GM12892 (cell line): ENCODE measurements at regions not wholly inside any gene's neighbourhood (a gene's known extent, or its start where the extent isn't known, plus 50 kb on each side); places are given as distances from the start of the nearest gene placed in this dataset.

Source experiments
- POLR2A ChIP-seq: IDR thresholded peaks from 2 replicates; pipeline ENCODE4 v1.6.1; 2011; ENCODE audit warnings: low read depth, low read length, control low read depth
- POLR2AphosphoS5 ChIP-seq: IDR thresholded peaks from 2 replicates; pipeline ENCODE4 v1.6.1; 2011; ENCODE audit warnings: low read depth, low read length, control low read depth

DNA sequence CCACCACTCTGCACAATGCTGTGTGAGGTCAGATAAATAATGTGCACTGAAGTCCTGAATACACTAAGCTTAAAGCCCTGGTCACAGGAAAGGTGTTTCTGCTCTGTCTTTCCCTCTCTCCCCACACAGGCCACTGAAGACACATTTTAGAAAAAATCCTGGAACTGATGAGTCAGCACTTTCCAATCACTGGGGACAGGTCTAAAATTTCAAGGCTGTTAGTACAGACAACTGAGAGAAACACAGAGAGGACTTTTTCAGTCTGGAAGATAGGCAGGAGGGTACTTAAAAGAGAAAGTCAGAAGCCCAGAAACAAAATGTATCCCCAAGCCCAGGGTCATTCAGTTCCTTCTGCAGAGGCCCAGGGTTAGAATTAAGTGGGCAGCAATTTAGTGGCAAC, 333.9 kb upstream of the CCDC196 start:
- TF ChIP-seq POLR2AphosphoS5 (no peak), POLR2A (no peak)
